ENCODE measurements at regions not wholly inside any gene's neighbourhood (a gene's known extent, or its start where the extent isn't known, plus 50 kb on each side); places are given as distances from the start of the nearest gene placed in this dataset.
"Not testable (repeated sequence)": the region's sequence is repeated elsewhere in the genome, so short reads cannot be mapped to it uniquely, and the experiment has no call there.

- in situ Hi-C loops (cut with HindIII; ENCODE audit: low pct_unique_long_range_greater_than_20kb, low sequenced_read_pairs); DNase-seq (ENCODE audit: low read depth in 1 of 2, low spot score in 1 of 2): not testable (repeated sequence)
These were observed 87.3 kb upstream of the ADGRL1 start for GRCh38 chr19:14293101-14293815.

- in situ Hi-C loops (cut with HindIII; ENCODE audit: low pct_unique_long_range_greater_than_20kb, low sequenced_read_pairs); DNase-seq (ENCODE audit: low read depth in 1 of 2, low spot score in 1 of 2): not testable (repeated sequence)
These were observed 83.8 kb upstream of the ADGRL1 start for GRCh38 chr19:14289810-14290209.

- in situ Hi-C loops (cut with HindIII; ENCODE audit: low pct_unique_long_range_greater_than_20kb, low sequenced_read_pairs); DNase-seq (ENCODE audit: low read depth in 1 of 2, low spot score in 1 of 2): not testable (repeated sequence)
These were observed 81.9 kb upstream of the ADGRL1 start for GRCh38 chr19:14287837-14288236.

GRCh38 chr19:14286594-14286993 is 80.6 kb upstream of the ADGRL1 start:
- DNase-seq (ENCODE audit: low read depth in 1 of 2, low spot score in 1 of 2); in situ Hi-C loops (cut with HindIII; ENCODE audit: low pct_unique_long_range_greater_than_20kb, low sequenced_read_pairs): not testable (repeated sequence)

- in situ Hi-C loops (cut with HindIII; ENCODE audit: low pct_unique_long_range_greater_than_20kb, low sequenced_read_pairs); DNase-seq (ENCODE audit: low read depth in 1 of 2, low spot score in 1 of 2): not testable (repeated sequence)
These were observed 79.8 kb upstream of the ADGRL1 start for GRCh38 chr19:14285726-14286125.

GRCh38 chr19:14283813-14284520 is 78.0 kb upstream of the ADGRL1 start:
- not testable (repeated sequence) for DNase-seq (ENCODE audit: low read depth in 1 of 2, low spot score in 1 of 2)

GRCh38 chr19:14279270-14279669 is 73.3 kb upstream of the ADGRL1 start:
- DNase-seq (ENCODE audit: low read depth in 1 of 2, low spot score in 1 of 2); in situ Hi-C loops (cut with HindIII; ENCODE audit: low pct_unique_long_range_greater_than_20kb, low sequenced_read_pairs): not testable (repeated sequence)

More at GRCh38 chr19:14283813-14284520, 78.0 kb upstream of the ADGRL1 start:
- in situ Hi-C loops (cut with HindIII; ENCODE audit: low pct_unique_long_range_greater_than_20kb, low sequenced_read_pairs): not testable (repeated sequence)

GRCh38 chr19:14277608-14278007 is 71.6 kb upstream of the ADGRL1 start:
- DNase-seq (ENCODE audit: low read depth in 1 of 2, low spot score in 1 of 2): no peak
- no peak for TF ChIP-seq JUND (IDR thresholded peaks at IDR 0.05; ENCODE audit: low read depth)
- in situ Hi-C loops (cut with HindIII; ENCODE audit: low pct_unique_long_range_greater_than_20kb, low sequenced_read_pairs): no loop called here

- in situ Hi-C loops (cut with HindIII; ENCODE audit: low pct_unique_long_range_greater_than_20kb, low sequenced_read_pairs); DNase-seq (ENCODE audit: low read depth in 1 of 2, low spot score in 1 of 2): not testable (repeated sequence)
These were observed 69.9 kb upstream of the ADGRL1 start for GRCh38 chr19:14275823-14276222.

- in situ Hi-C loops (cut with HindIII; ENCODE audit: low pct_unique_long_range_greater_than_20kb, low sequenced_read_pairs): no loop called here
- no peak for TF ChIP-seq JUND (IDR thresholded peaks at IDR 0.05; ENCODE audit: low read depth)
- DNase-seq (ENCODE audit: low read depth in 1 of 2, low spot score in 1 of 2): no peak
These were observed 66.7 kb upstream of the ADGRL1 start for GRCh38 chr19:14272623-14273022.

- in situ Hi-C loops (cut with HindIII; ENCODE audit: low pct_unique_long_range_greater_than_20kb, low sequenced_read_pairs): no loop called here
These were observed 65.9 kb upstream of the ADGRL1 start for GRCh38 chr19:14271840-14272239.

GRCh38 chr19:14270557-14270956 is 64.6 kb upstream of the ADGRL1 start:
- DNase-seq (ENCODE audit: low read depth in 1 of 2, low spot score in 1 of 2); in situ Hi-C loops (cut with HindIII; ENCODE audit: low pct_unique_long_range_greater_than_20kb, low sequenced_read_pairs): not testable (repeated sequence)

More at GRCh38 chr19:14271840-14272239, 65.9 kb upstream of the ADGRL1 start:
- no peak for DNase-seq (ENCODE audit: low read depth in 1 of 2, low spot score in 1 of 2)
- TF ChIP-seq JUND (IDR thresholded peaks at IDR 0.05; ENCODE audit: low read depth): no peak

GRCh38 chr19:14267224-14267741 is 61.3 kb upstream of the ADGRL1 start:
- in situ Hi-C loops (cut with HindIII; ENCODE audit: low pct_unique_long_range_greater_than_20kb, low sequenced_read_pairs): no loop called here
- no peak for DNase-seq (ENCODE audit: low read depth in 1 of 2, low spot score in 1 of 2)
- TF ChIP-seq JUND (IDR thresholded peaks at IDR 0.05; ENCODE audit: low read depth): no peak

GRCh38 chr19:14266208-14266607 is 60.2 kb upstream of the ADGRL1 start:
- DNase-seq (ENCODE audit: low read depth in 1 of 2, low spot score in 1 of 2); in situ Hi-C loops (cut with HindIII; ENCODE audit: low pct_unique_long_range_greater_than_20kb, low sequenced_read_pairs): not testable (repeated sequence)

All from T47D (cell line).